Endothelial cell of hepatic sinusoid (primary cell): ENCODE measurements at regions not wholly inside any gene's neighbourhood (a gene's known extent, or its start where the extent isn't known, plus 50 kb on each side); places are given as distances from the start of the nearest gene placed in this dataset.

Experiments used
- in situ Hi-C: cut with HindIII; loops from 2 replicates; pipeline ENCODE4 v1.10.0; 2017; ENCODE audit warnings: low sequenced_read_pairs

GRCh38 chr2:145064511-145064910 is 544.6 kb upstream of the ZEB2 start:
- in situ Hi-C loops: no loop called here

GRCh38 chr2:145060876-145061275 is 541.0 kb upstream of the ZEB2 start:
- in situ Hi-C loops: no loop called here

DNA sequence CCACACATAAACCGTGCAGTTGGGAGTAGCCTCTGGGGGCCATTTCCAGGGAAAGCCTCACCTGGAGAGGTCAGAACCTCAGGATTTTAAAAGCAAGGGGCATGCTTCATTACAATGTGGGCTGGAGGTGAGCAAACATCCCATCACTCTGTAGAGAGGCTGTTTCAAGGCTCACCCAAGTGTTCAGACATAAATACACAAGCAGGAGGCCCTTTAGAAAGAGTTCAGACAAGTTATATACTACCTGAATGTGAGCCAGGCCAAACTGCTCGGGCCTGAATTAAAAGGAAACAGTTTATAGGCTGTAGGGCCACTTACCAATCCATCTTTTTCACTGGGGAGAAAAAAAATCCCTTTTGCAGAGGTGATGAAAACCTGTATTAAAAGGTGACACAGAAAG is 540.0 kb upstream of the ZEB2 start:
- in situ Hi-C loops: no loop called here

DNA sequence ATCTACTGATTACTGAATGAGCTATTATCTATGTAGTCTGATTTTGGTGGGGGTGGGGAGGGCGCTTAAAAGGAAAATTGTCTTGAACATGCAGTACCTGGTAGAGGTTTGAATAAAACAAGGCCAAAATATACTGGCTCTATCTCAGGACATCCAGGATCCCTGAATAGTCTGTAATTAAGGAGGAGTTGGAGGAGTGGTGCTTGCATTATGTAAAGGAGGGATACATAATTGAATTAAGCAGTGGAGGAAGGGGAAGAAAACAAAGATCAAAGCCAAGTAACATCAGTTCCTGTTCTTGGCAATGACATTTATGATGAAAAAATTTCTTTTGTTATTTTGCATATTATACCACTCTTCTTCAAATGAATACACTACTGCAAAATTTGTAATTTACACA is 539.4 kb upstream of the ZEB2 start:
- in situ Hi-C loops: no loop called here

GRCh38 chr2:145058457-145058856 is 538.5 kb upstream of the ZEB2 start:
- in situ Hi-C loops: no loop called here

DNA sequence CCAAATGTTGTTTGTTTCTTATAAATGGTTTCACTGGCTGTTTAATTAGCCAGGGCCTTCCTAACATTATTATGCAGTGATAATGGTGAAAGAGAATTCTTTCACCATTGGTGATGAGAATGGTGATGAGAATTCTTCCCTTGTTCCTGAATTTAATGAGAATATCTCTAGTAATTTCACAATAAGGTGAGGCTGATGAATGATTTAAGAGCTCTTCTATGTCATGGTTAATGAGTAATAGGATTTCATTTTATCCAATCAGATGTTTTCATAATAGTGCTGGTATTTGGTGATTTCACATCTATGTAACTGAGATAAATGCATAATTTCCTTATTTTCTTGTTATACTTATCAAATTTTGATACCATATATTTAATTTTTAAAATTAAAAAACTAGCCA is 535.7 kb upstream of the ZEB2 start:
- in situ Hi-C loops: no loop called here

GRCh38 chr2:145050134-145050533 is 530.2 kb upstream of the ZEB2 start:
- in situ Hi-C loops: no loop called here

DNA sequence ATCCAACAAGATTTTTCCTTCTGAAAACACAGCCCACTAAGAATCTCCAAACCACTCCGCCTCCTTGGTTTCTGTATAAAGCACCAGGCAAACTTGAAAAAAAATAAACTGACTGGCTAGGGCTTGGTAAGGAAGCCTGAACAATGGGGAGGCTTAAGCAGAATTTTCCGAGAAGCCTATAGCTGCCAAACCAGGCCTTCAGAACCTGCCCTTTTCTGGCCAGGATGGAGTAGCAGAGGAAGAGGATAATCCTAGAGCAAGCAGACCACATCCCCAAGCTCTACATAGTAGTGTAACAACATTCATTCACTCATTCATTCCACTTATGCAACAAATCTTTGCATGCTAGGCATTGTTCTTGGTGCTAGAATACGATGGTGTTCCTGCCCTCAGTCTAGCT is 529.6 kb upstream of the ZEB2 start:
- in situ Hi-C loops: no loop called here

- in situ Hi-C loops: no loop called here
These were observed 527.6 kb upstream of the ZEB2 start for GRCh38 chr2:145047554-145047953.

DNA sequence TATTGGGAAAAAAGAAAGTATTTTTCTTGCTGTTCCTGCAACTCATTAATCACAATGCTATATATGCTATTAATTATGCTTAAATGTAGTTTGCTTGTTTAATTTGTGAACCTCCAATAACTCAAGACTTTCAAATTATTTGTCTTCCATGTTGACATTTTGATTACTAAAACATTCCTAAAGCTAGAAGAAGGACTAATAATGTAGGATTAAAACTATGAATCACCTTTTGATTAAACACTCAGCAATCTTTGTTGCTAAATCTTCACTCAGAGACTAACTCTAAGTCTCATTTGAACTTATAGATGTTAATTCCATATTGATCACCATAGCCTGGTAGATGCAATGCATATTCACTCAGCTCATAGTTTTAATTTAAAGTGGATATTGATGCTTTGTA is 524.6 kb upstream of the ZEB2 start:
- in situ Hi-C loops: no loop called here

DNA sequence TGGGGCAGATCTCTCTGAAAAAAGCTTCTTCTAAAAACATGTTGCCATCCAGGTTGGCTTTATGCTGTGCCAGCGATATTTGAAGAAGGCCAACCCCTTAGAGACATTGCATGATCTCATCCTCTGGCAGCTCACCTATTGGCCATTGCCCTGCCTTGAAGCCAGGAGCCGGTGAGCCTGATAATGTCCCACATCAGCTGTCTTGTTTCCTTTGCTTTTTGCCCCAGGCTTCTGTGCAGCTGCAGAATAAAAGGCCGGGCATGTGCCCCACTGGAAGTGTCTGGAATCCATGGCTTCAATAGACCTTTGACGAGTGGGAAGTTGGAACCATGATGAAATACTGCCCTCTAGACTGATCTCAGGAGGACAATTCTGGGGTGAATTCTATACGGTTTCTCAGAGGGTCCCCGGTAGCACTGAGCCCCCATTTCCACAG is 523.5 kb upstream of the ZEB2 start:
- in situ Hi-C loops: no loop called here

GRCh38 chr2:145041706-145042105 is 521.8 kb upstream of the ZEB2 start:
- in situ Hi-C loops: no loop called here

DNA sequence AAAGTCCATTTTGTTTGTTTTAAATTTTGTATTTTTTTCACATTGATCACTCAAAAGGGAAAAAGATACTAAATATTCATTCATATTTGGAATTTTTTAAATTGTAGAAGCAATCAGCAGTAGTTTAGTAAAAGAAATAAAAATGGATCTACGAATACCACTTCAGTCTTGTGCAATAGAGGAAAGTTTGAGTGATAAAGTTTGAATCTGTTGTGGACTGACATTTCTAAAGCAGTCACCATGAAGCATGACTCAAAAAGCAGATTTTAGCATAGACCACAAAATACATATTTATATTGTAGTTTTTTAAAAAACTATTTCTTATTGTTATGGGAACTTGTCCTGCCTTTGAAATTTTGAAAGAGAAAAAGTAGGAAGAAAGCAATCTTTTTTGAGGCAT is 520.5 kb upstream of the ZEB2 start:
- in situ Hi-C loops: no loop called here

- in situ Hi-C loops: no loop called here
These were observed 518.2 kb upstream of the ZEB2 start for GRCh38 chr2:145038041-145038525.

DNA sequence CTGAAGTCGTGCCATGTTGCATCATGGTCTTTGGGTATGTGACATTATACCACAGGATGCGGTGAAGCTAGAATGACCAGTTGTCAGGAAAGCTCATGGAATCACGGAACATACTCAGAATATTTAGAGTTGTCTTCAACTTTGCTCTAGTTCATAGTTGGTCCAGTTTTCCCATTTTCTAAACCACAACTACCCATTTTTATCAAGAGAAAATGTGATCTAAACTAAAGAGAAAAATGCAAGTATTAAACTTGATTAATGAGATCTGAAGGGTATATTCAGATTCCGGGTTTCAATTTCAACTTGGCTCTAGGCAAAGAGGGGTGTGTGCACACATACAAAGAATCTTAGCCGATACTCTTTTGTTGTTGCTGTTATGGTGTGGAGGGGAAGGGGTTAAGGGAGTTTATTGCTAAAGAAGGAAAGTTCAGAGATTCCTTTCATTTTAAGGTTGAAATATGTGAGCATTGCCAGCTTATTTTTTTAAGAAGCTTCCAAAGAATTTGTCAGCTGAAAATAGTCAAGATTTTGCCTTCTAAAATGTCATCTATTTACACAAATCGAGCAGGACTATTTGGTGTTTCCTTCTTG is 516.6 kb upstream of the ZEB2 start:
- in situ Hi-C loops: no loop called here

GRCh38 chr2:145034511-145034910 is 514.6 kb upstream of the ZEB2 start:
- in situ Hi-C loops: no loop called here

- in situ Hi-C loops: no loop called here
These were observed 513.5 kb upstream of the ZEB2 start for GRCh38 chr2:145033438-145033837.

DNA sequence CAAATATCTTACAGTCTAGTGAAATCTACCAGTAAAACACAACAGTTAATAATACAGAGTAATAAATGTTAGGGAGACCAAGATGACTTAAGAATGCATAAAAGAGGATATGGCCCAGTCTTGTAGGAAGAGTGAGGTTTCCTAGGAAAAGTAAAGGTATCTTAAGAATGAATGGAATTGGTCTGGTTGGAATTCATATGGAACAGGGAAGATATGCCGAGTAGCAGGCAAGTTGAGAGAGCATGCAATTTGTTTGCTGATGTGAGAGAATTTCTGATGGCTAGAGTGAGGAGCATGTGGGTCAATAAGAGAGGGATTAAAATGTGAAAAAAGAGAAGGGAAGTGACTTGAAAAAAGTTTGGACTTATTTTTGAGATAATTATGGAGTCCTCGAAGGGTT is 512.9 kb upstream of the ZEB2 start:
- in situ Hi-C loops: no loop called here

DNA sequence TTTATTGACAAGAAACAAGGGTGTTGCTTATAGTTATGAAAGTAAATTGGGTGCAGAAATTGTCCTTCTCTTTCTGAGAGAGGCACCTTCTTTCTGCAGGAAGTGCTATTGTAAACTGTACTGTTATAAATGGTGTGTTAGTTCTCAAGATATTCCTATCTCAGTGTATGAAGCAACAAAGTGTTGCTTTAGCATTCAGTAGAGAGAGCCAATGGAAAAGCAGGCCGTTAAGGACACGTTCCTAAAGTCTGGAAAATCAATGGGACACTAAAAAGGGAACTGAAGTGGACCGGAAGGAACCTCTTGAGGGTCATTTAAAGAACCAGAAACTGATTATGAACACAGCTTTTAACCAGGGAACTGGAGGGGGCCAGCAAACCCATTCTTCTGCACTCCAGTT is 510.0 kb upstream of the ZEB2 start:
- in situ Hi-C loops: loop anchor here (5.0 kb wide), 1 partner anchor 92 kb away; no protein-coding TSS in a partner anchor

- in situ Hi-C loops: loop anchor here (5.0 kb wide), 1 partner anchor 93 kb away; no protein-coding TSS in a partner anchor
These were observed 509.2 kb upstream of the ZEB2 start for GRCh38 chr2:145029081-145029480.

DNA sequence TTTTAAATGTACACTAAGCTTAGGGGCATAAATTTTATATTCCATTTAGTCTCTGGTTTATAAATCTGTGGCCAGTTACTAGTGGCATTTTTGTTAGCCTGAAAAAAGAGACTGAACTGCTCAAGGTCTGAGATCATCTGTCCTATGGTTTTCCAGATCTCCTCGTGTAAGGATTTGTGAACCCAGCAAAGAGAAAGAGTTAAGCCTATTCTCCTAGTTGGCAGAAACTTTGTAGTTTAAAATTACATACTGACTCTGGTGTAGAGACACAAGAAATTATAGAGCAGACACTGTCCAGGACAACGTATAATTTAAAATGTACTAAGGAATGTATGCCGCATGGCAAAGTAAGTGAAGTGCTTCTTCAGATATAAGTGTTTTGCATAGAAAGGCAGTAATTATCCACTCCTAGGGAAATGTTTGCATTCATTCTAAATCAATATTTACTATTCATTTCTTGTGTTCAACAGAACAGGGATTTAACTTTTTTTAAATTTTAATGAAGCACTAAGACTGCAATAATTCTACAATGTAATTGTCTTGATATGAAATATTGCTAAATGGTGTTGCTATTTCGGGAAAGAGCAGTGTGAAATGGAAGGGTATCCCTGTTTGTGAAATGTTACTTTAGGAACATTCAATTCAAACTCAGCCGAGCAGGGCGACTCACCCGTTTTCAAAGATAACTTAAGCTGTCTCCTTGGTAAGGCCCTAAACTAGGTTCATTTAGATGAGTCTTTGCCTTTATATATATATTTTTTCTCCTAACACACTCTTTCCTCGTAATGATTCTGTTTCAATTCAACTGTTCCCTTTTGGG is 508.4 kb upstream of the ZEB2 start:
- in situ Hi-C loops: loop anchor here (5.0 kb wide), 1 partner anchor 94 kb away; no protein-coding TSS in a partner anchor
